Trophoblast cell (in vitro differentiated cells and primary cell): ENCODE measurements at regions not wholly inside any gene's neighbourhood (a gene's known extent, or its start where the extent isn't known, plus 50 kb on each side); places are given as distances from the start of the nearest gene placed in this dataset.

Experiments
- DNase-seq, 2 donors: peaks; one replicate each; pipeline ENCODE4 v3.0.0-alpha.2; 2016
- H2AFZ ChIP-seq: 2 replicates; pipeline ENCODE4 v1.6.1; 2013; ENCODE audit warnings: low read length, moderate library complexity, mild to moderate bottlenecking; ENCODE audit not compliant: insufficient read depth, poor library complexity
- H2AK5ac ChIP-seq: 2 replicates; pipeline ENCODE4 v1.6.1; 2013; ENCODE audit warnings: mild to moderate bottlenecking, low read length
- H2BK120ac ChIP-seq: 2 replicates; pipeline ENCODE4 v1.6.1; 2013; ENCODE audit warnings: low read length, mild to moderate bottlenecking, moderate library complexity; ENCODE audit not compliant: insufficient read depth, poor library complexity
- H2BK12ac ChIP-seq: 2 replicates; pipeline ENCODE4 v1.6.1; 2013; ENCODE audit warnings: mild to moderate bottlenecking, low read length, moderate library complexity
- H2BK5ac ChIP-seq: 2 replicates; pipeline ENCODE4 v1.6.1; 2013; ENCODE audit warnings: low read length, low read depth, moderate library complexity, mild to moderate bottlenecking; ENCODE audit not compliant: poor library complexity
- H3K14ac ChIP-seq: 2 replicates; pipeline ENCODE4 v1.6.1; 2013; ENCODE audit warnings: mild to moderate bottlenecking, low read length
- H3K18ac ChIP-seq: 2 replicates; pipeline ENCODE4 v1.6.1; 2013; ENCODE audit warnings: mild to moderate bottlenecking, low read length
- H3K23ac ChIP-seq: 2 replicates; pipeline ENCODE4 v1.6.1; 2013; ENCODE audit warnings: low read length
- H3K27ac ChIP-seq: 2 replicates; pipeline ENCODE4 v1.5.1; 2013; ENCODE audit warnings: low read depth, mild to moderate bottlenecking, inconsistent platforms, low read length, moderate library complexity
- H3K27me3 ChIP-seq: 2 replicates; pipeline ENCODE4 v1.6.1; 2013; ENCODE audit warnings: inconsistent platforms, mild to moderate bottlenecking, low read length, moderate library complexity; ENCODE audit not compliant: insufficient read depth
- H3K36me3 ChIP-seq, 2 experiments: 1 replicate in 1 of 2; 2 replicates in 1 of 2; pipeline ENCODE4 v1.6.1; 2013; ENCODE audit warnings: low read length in 2 of 2, mild to moderate bottlenecking in 2 of 2, moderate library complexity in 1 of 2; ENCODE audit not compliant: insufficient read depth in 2 of 2, control insufficient read depth in 1 of 2
- H3K4ac ChIP-seq: 2 replicates; pipeline ENCODE4 v1.6.1; 2013; ENCODE audit warnings: low read depth, mild to moderate bottlenecking, low read length, moderate library complexity
- H3K4me1 ChIP-seq, 2 experiments: 1 replicate in 1 of 2; 2 replicates in 1 of 2; pipeline ENCODE4 v1.6.1; 2013; ENCODE audit warnings: low read length in 2 of 2, mild to moderate bottlenecking in 2 of 2, moderate library complexity in 1 of 2; ENCODE audit not compliant: insufficient read depth in 2 of 2, control insufficient read depth in 1 of 2
- H3K4me2 ChIP-seq: 2 replicates; pipeline ENCODE4 v1.6.1; 2013; ENCODE audit warnings: inconsistent platforms, mild to moderate bottlenecking, low read length, moderate library complexity
- H3K4me3 ChIP-seq: 2 replicates; pipeline ENCODE4 v1.5.1; 2013; ENCODE audit warnings: mild to moderate bottlenecking, low read depth, low read length, inconsistent platforms
- H3K79me1 ChIP-seq: one replicate; pipeline ENCODE4 v1.6.1; 2013; ENCODE audit warnings: low read length
- H3K79me2 ChIP-seq: 2 replicates; pipeline ENCODE4 v1.6.1; 2013; ENCODE audit warnings: low read length, mild to moderate bottlenecking; ENCODE audit not compliant: control insufficient read depth, insufficient read depth, poor library complexity
- H3K9ac ChIP-seq: 2 replicates; pipeline ENCODE4 v1.6.1; 2013; ENCODE audit warnings: mild to moderate bottlenecking, low read length
- H3K9me3 ChIP-seq: 2 replicates; pipeline ENCODE4 v1.6.1; 2013; ENCODE audit warnings: low read depth, mild to moderate bottlenecking, control low read depth, inconsistent platforms, low read length; ENCODE audit not compliant: insufficient read depth
- H4K12ac ChIP-seq: 2 replicates; pipeline ENCODE4 v1.6.1; 2013; ENCODE audit warnings: low read depth, mild to moderate bottlenecking, low read length, moderate library complexity
- H4K8ac ChIP-seq: 2 replicates; pipeline ENCODE4 v1.6.1; 2013; ENCODE audit warnings: low read depth, mild to moderate bottlenecking, low read length, moderate library complexity
- H4K91ac ChIP-seq: one replicate; pipeline ENCODE4 v1.6.1; 2013; ENCODE audit warnings: low read depth, mild to moderate bottlenecking, low read length, moderate library complexity
- WGBS: extraction: QIAGEN DNeasy Blood & Tissue Kit; methylation state at CpG from one replicate; pipeline ENCODE4 v1.1.7; 2013; ENCODE audit warnings: missing lambda C conversion rate; ENCODE audit not compliant: insufficient read length, insufficient coverage; ENCODE audit errors: extremely low coverage; 5-methylcytosine and 5-hydroxymethylcytosine counted together

- Histone ChIP-seq H3K14ac (no peak overlapping the region), H3K9ac (no peak overlapping the region), H3K27ac (no peak overlapping the region), H2AK5ac (no peak overlapping the region), H3K4me3 (no peak overlapping the region), H3K23ac (no peak overlapping the region), H4K8ac (no peak overlapping the region), H3K4ac (no peak overlapping the region), H3K9me3 (no peaks in the 10 kb centered on the region), H3K27me3 (no peaks in the 10 kb centered on the region), H2BK120ac (no peak overlapping the region), H2BK12ac (no peak overlapping the region), H3K18ac (no peak overlapping the region), H2AFZ (no peak overlapping the region), H4K12ac (no peak overlapping the region), H4K91ac (no peak overlapping the region), H2BK5ac (no peak overlapping the region), H3K4me1 (peaks cover 4 to 6% of the 10 kb centered on the region in 2 experiments), H3K79me1 (no peaks in the 10 kb centered on the region), H3K36me3 (no peaks in the 10 kb centered on the region), H3K79me2 (no peaks in the 10 kb centered on the region), H3K4me2 (no peak overlapping the region)
- no peak for DNase-seq
- WGBS: no CpG with 5 or more reads among the region's 5 CpGs
These were observed 77.2 kb upstream of the PPP2R5A start for GRCh38 chr1:212207822-212208520.

DNA sequence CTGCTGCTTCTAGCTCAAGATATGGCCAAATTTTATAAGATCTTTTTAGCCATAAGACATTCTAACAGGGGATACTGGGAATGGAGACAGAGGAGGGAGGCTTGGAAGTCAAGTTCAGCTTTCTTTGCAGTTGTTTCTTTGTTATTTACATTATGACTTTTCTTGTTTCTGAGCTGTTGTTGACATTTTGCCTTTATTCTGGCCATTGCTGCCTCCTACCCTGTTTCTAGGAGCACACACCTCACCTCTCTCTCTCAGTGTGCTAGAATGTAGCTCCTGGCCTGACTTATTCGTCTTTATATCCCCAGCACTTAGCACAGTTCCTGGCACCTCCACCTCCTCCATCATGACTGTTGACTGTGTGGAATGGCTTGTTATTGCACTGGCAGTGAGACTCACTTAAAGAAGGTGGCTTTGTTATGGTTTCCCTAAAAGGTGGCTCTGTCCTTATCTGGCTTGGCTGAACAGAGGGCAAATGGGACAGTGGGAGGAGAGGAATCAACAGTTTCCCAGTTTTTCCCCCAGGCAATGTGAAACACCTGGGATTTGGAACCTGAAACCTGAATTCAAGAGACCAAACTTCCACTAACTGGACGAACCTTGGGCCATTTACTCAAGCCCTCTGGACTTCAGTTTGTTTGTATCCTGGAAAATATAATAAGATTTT is 76.1 kb upstream of the PPP2R5A start:
- no peaks in the 10 kb centered on the region for H3K79me1 ChIP-seq
- no peaks in the 10 kb centered on the region for H3K27me3 ChIP-seq
- no peaks in the 10 kb centered on the region for H3K36me3 ChIP-seq
- no peak overlapping the region for H3K18ac ChIP-seq
- no peak overlapping the region for H3K14ac ChIP-seq
- no peak overlapping the region for H3K4ac ChIP-seq
- H4K12ac ChIP-seq: no peak overlapping the region
- no peak overlapping the region for H2BK120ac ChIP-seq
- H3K4me2 ChIP-seq: no peak overlapping the region
- H3K27ac ChIP-seq: no peak overlapping the region
- H3K9ac ChIP-seq: no peak overlapping the region
- no peaks in the 10 kb centered on the region for H3K79me2 ChIP-seq
- no peak overlapping the region for H3K4me3 ChIP-seq
- no peak overlapping the region for H2AFZ ChIP-seq
- no peak overlapping the region for H4K8ac ChIP-seq
- H3K9me3 ChIP-seq: no peaks in the 10 kb centered on the region
- no peak overlapping the region for H2AK5ac ChIP-seq
- H3K23ac ChIP-seq: no peak overlapping the region
- no peak overlapping the region for H2BK12ac ChIP-seq
- H3K4me1 ChIP-seq: peaks cover 4 to 6% of the 10 kb centered on the region in 2 experiments
- no CpG with 5 or more reads among the region's 2 CpGs for WGBS
- no peak overlapping the region for H4K91ac ChIP-seq
- no peak for DNase-seq
- no peak overlapping the region for H2BK5ac ChIP-seq

DNA sequence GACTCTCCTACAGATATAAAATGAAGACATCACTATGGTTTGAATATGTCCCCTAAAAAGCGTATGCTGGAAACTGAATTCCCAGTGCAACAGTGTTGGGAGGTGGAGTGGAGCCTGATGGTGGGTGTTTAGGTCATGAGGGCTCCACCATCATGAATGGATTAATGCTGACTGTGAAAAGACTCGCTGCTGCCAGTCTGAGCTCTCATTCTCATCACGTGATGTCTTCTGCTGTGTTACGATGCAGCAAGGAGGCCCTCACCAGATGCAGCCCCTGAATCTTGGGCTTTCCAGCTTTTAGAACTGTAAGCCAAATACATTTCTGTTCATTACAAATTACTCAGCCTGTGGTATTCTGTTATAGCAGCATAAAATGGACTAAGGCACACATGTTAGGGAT is 73.8 kb upstream of the PPP2R5A start:
- Histone ChIP-seq H3K4me3 (peak overlapping the region; percentile 23), H3K14ac (no peak overlapping the region), H3K36me3 (no peaks in the 10 kb centered on the region), H2AFZ (no peak overlapping the region), H4K91ac (no peak overlapping the region), H3K27ac (no peak overlapping the region), H4K8ac (no peak overlapping the region), H3K79me1 (no peaks in the 10 kb centered on the region), H2BK12ac (no peak overlapping the region), H3K18ac (no peak overlapping the region), H3K4me2 (no peak overlapping the region), H2BK120ac (no peak overlapping the region), H3K9me3 (no peaks in the 10 kb centered on the region), H3K4me1 (peaks cover 3% of the 10 kb centered on the region in 2 experiments), H2BK5ac (no peak overlapping the region), H3K79me2 (no peaks in the 10 kb centered on the region), H3K4ac (no peak overlapping the region), H2AK5ac (no peak overlapping the region), H3K9ac (no peak overlapping the region), H3K27me3 (no peaks in the 10 kb centered on the region), H4K12ac (peak overlapping the region; percentile 39), H3K23ac (no peak overlapping the region)
- DNase-seq: no peak
- no CpG with 5 or more reads among the region's 4 CpGs for WGBS

DNA sequence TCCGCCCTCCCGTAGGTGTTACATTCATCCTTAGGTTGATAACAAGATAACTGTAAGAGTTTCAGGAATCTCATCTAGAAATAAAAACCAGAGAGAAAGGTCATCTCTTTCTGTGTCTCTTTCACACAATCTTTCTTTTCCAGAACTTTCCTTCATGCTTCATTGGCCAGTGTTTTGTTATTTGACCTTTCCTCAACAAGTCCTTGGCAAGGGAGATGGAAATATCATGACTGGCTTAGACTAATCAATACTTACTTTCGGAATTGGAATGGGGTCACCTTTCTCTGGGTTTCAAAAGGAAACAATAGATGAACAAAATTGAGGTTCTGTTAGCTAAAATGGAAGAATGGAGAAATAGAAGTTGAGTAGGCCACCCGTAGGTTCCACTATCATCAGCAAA is 72.9 kb upstream of the PPP2R5A start:
- Histone ChIP-seq H2AK5ac (no peak overlapping the region), H4K8ac (no peak overlapping the region), H3K18ac (no peak overlapping the region), H3K9ac (no peak overlapping the region), H2AFZ (no peak overlapping the region), H4K12ac (no peak overlapping the region), H3K79me2 (no peaks in the 10 kb centered on the region), H3K4me2 (no peak overlapping the region), H3K9me3 (no peaks in the 10 kb centered on the region), H3K36me3 (no peaks in the 10 kb centered on the region), H3K4me3 (no peak overlapping the region), H3K27ac (no peak overlapping the region), H3K79me1 (no peaks in the 10 kb centered on the region), H3K23ac (no peak overlapping the region), H4K91ac (no peak overlapping the region), H3K14ac (no peak overlapping the region), H3K4me1 (peaks cover 3% of the 10 kb centered on the region in 2 experiments), H3K27me3 (no peaks in the 10 kb centered on the region), H2BK5ac (no peak overlapping the region), H2BK12ac (no peak overlapping the region), H2BK120ac (no peak overlapping the region), H3K4ac (no peak overlapping the region)
- DNase-seq: no peak
- no CpG with 5 or more reads among the region's 4 CpGs for WGBS
